Testis (tissue), 2 donors: ENCODE measurements at regions not wholly inside any gene's neighbourhood (a gene's known extent, or its start where the extent isn't known, plus 50 kb on each side); places are given as distances from the start of the nearest gene placed in this dataset.

Experiments
- CTCF ChIP-seq, 3 experiments: fragments of 450-650 bp in 2 of 3; fragments of 200-600 bp in 1 of 3; sonication (generic) in 1 of 3; IDR thresholded peaks; one replicate each; pipeline ENCODE4 v1.5.1; 2016 to 2019; ENCODE audit warnings: antibody characterized with exemption in 3 of 3, mild to moderate bottlenecking in 2 of 3, moderate library complexity in 1 of 3
- POLR2A ChIP-seq: fragments of 450-650 bp; IDR thresholded peaks from one replicate; pipeline ENCODE4 v1.6.1; 2017; ENCODE audit warnings: antibody characterized with exemption, mild to moderate bottlenecking, moderate library complexity

GRCh38 chr11:42345933-42346332 is 886.5 kb upstream of the LRRC4C start:
- no peak for TF ChIP-seq CTCF (IDR thresholded peaks at IDR 0.05)
- TF ChIP-seq POLR2A = no peak
